SHP77 treated with DMSO at 0.1 percent for 48 hours (cell line): ENCODE measurements at regions not wholly inside any gene's neighbourhood (a gene's known extent, or its start where the extent isn't known, plus 50 kb on each side); places are given as distances from the start of the nearest gene placed in this dataset.

Experiments used
- DNase-seq: peaks from one replicate; lab custom pipeline; 2025; lab: John Stamatoyannopoulos, UW

- DNase-seq: no peak
Observed at GRCh38 chr2:239714116-239714515, 311.0 kb downstream of the NDUFA10 start.

GRCh38 chr2:239712755-239713154 is 311.9 kb upstream of the HDAC4 start:
- DNase-seq: no peak

GRCh38 chr2:239711911-239712570 is 311.2 kb upstream of the HDAC4 start:
- no peak for DNase-seq

GRCh38 chr2:239710953-239711861 is 310.4 kb upstream of the HDAC4 start:
- no peak for DNase-seq

- DNase-seq: no peak
Observed at GRCh38 chr2:239706367-239706766, 305.5 kb upstream of the HDAC4 start.

GRCh38 chr2:239704737-239705136 is 303.9 kb upstream of the HDAC4 start:
- DNase-seq: no peak

- no peak for DNase-seq
Observed at GRCh38 chr2:239703834-239704233, 303.0 kb upstream of the HDAC4 start.

- DNase-seq: no peak
Observed at GRCh38 chr2:239700686-239701345, 300.0 kb upstream of the HDAC4 start.

GRCh38 chr2:239697399-239698164 is 296.8 kb upstream of the HDAC4 start:
- no peak for DNase-seq

GRCh38 chr2:239696559-239697207 is 295.9 kb upstream of the HDAC4 start:
- no peak for DNase-seq

- DNase-seq: no peak
Observed at GRCh38 chr2:239695728-239696240, 295.0 kb upstream of the HDAC4 start.

GRCh38 chr2:239695106-239695727 is 294.4 kb upstream of the HDAC4 start:
- DNase-seq: no peak

GRCh38 chr2:239694487-239694886 is 293.7 kb upstream of the HDAC4 start:
- DNase-seq: no peak

GRCh38 chr2:239693761-239694415 is 293.1 kb upstream of the HDAC4 start:
- DNase-seq: no peak

- DNase-seq: no peak
Observed at GRCh38 chr2:239693330-239693729, 292.5 kb upstream of the HDAC4 start.

GRCh38 chr2:239692919-239693318 is 292.1 kb upstream of the HDAC4 start:
- DNase-seq: no peak

GRCh38 chr2:239692362-239692851 is 291.6 kb upstream of the HDAC4 start:
- no peak for DNase-seq

- DNase-seq: no peak
Observed at GRCh38 chr2:239691720-239692119, 290.9 kb upstream of the HDAC4 start.

- DNase-seq: no peak
Observed at GRCh38 chr2:239690651-239691631, 290.1 kb upstream of the HDAC4 start.
